ENCODE measurements at regions not wholly inside any gene's neighbourhood (a gene's known extent, or its start where the extent isn't known, plus 50 kb on each side); places are given as distances from the start of the nearest gene placed in this dataset.

- no peak for DNase-seq
Measured at GRCh38 chr5:166163996-166164610, 2127.3 kb upstream of the WWC1 start.

- DNase-seq, result no peak
Measured at GRCh38 chr5:166165596-166165995, 2125.8 kb upstream of the WWC1 start.

GRCh38 chr5:166166071-166166470 lies 2125.4 kb upstream of the WWC1 start:
- no peak for DNase-seq

- no peak for DNase-seq
Measured at GRCh38 chr5:166172597-166172996, 2118.8 kb upstream of the WWC1 start.

- no peak for DNase-seq
Measured at GRCh38 chr5:166178411-166179080, 2112.9 kb upstream of the WWC1 start.

GRCh38 chr5:166185185-166185584 lies 2106.3 kb upstream of the WWC1 start:
- no peak for DNase-seq

GRCh38 chr5:166188501-166189325 lies 2102.7 kb upstream of the WWC1 start:
- no peak for DNase-seq

- no peak for DNase-seq
Measured at GRCh38 chr5:166192696-166193095, 2098.7 kb upstream of the WWC1 start.

- DNase-seq, result no peak
Measured at GRCh38 chr5:166195981-166196380, 2095.5 kb upstream of the WWC1 start.

- DNase-seq, result no peak
Measured at GRCh38 chr5:166200532-166200931, 2090.9 kb upstream of the WWC1 start.

GRCh38 chr5:166211640-166212039 lies 2079.8 kb upstream of the WWC1 start:
- no peak for DNase-seq

GRCh38 chr5:166236327-166236726 lies 2055.1 kb upstream of the WWC1 start:
- DNase-seq, result no peak

GRCh38 chr5:166240705-166241104 lies 2050.7 kb upstream of the WWC1 start:
- no peak for DNase-seq

- no peak for DNase-seq
Measured at GRCh38 chr5:166245556-166245955, 2045.9 kb upstream of the WWC1 start.

- DNase-seq, result no peak
Measured at GRCh38 chr5:166251786-166252185, 2039.7 kb upstream of the WWC1 start.

GRCh38 chr5:166257661-166258060 lies 2033.8 kb upstream of the WWC1 start:
- no peak for DNase-seq

- no peak for DNase-seq
Measured at GRCh38 chr5:166262395-166262794, 2029.0 kb upstream of the WWC1 start.

- no peak for DNase-seq
Measured at GRCh38 chr5:166267907-166268306, 2023.5 kb upstream of the WWC1 start.

- no peak for DNase-seq
Measured at GRCh38 chr5:166270712-166271111, 2020.7 kb upstream of the WWC1 start.

- DNase-seq, result no peak
Measured at GRCh38 chr5:166276006-166276405, 2015.4 kb upstream of the WWC1 start.

- no peak for DNase-seq
Measured at GRCh38 chr5:166279828-166280227, 2011.6 kb upstream of the WWC1 start.

GRCh38 chr5:166281433-166281832 lies 2010.0 kb upstream of the WWC1 start:
- DNase-seq, result no peak

GRCh38 chr5:166282939-166283338 lies 2008.5 kb upstream of the WWC1 start:
- DNase-seq, result no peak

- DNase-seq, result no peak
Measured at GRCh38 chr5:166285361-166285760, 2006.1 kb upstream of the WWC1 start.
